BE2C (cell line): ENCODE measurements at regions not wholly inside any gene's neighbourhood (a gene's known extent, or its start where the extent isn't known, plus 50 kb on each side); places are given as distances from the start of the nearest gene placed in this dataset.
A peak's percentile ranks its signal among the peaks of the same experiment; 100 is the strongest.

ENCODE experiments used
- DNase-seq: peaks from one replicate; pipeline ENCODE4 v3.0.0-alpha.2; 2020
- H3K27me3 ChIP-seq: fragments of 250-450 bp; sonication (Bioruptor Pico); 2 replicates; pipeline ENCODE4 v1.5.1; 2020; ENCODE audit warnings: mild to moderate bottlenecking
- H3K36me3 ChIP-seq: fragments of 250-450 bp; sonication (Bioruptor Pico); 2 replicates; pipeline ENCODE4 v1.5.1; 2020; ENCODE audit warnings: mild to moderate bottlenecking
- H3K4me1 ChIP-seq: fragments of 250-450 bp; sonication (Bioruptor Pico); 2 replicates; pipeline ENCODE4 v1.5.1; 2020
- H3K4me3 ChIP-seq: 2 replicates; pipeline ENCODE4 v1.5.1; 2011; ENCODE audit warnings: low read depth, low read length
- H3K9me3 ChIP-seq: fragments of 250-450 bp; sonication (Bioruptor Pico); 2 replicates; pipeline ENCODE4 v1.5.1; 2020
- TF ChIP-seq, protein P1 (sequence below): IDR thresholded peaks from 2 replicates; pipeline ENCODE4 v1.5.1; 2012; ENCODE audit warnings: mild to moderate bottlenecking, low read depth, low read length

- no peak overlapping the region for H3K4me3 ChIP-seq
- H3K36me3 ChIP-seq, result no peaks in the 10 kb centered on the region
- TF ChIP-seq, protein P1, sequence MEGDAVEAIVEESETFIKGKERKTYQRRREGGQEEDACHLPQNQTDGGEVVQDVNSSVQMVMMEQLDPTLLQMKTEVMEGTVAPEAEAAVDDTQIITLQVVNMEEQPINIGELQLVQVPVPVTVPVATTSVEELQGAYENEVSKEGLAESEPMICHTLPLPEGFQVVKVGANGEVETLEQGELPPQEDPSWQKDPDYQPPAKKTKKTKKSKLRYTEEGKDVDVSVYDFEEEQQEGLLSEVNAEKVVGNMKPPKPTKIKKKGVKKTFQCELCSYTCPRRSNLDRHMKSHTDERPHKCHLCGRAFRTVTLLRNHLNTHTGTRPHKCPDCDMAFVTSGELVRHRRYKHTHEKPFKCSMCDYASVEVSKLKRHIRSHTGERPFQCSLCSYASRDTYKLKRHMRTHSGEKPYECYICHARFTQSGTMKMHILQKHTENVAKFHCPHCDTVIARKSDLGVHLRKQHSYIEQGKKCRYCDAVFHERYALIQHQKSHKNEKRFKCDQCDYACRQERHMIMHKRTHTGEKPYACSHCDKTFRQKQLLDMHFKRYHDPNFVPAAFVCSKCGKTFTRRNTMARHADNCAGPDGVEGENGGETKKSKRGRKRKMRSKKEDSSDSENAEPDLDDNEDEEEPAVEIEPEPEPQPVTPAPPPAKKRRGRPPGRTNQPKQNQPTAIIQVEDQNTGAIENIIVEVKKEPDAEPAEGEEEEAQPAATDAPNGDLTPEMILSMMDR, result no peak
- H3K9me3 ChIP-seq, result no peaks in the 10 kb centered on the region
- no peaks in the 10 kb centered on the region for H3K27me3 ChIP-seq
- peaks cover 3% of the 10 kb centered on the region; the same call in 1 of the 2 replicates for H3K4me1 ChIP-seq
- DNase-seq, result no peak
Measured at GRCh38 chr10:70939441-70940003, 51.2 kb upstream of the PCBD1 start.

DNA sequence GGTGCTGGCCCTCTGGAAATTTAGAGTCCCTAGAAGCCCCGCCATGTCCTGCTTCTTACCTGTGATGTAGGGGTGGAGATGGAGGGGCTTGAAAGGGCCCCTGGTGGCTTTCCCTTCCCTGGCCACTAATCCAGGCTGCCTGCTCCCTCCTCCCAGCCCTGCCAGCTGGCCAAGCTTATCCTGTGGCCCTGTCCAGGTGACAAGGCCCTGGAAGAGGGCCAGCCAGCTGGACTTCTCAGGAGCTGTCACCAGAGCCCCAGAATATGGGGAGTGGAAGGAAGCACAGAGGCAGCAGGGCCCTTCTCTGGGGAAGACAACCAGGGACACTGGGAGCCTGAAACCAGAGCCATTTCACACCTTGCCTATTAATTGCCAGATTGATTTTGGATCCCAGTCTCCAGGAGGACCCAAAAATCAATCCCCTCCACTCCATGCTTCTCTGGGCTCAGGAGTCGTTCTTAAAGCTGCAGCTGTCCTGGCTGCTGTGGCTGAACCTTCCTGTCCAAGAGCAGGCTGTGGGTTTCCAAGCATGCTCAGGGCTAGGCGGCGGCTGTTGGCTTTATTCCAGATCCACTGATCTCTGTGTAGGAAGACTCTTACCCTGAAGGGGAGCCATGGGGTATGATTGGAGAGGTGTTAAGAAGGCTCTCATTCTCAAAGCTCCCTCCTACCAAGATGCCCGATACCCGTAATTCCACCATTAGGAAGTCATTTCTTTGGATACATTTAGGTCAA, 52.6 kb upstream of the PCBD1 start:
- DNase-seq, result peak; percentile 72
- no peak overlapping the region for H3K4me3 ChIP-seq

DNA sequence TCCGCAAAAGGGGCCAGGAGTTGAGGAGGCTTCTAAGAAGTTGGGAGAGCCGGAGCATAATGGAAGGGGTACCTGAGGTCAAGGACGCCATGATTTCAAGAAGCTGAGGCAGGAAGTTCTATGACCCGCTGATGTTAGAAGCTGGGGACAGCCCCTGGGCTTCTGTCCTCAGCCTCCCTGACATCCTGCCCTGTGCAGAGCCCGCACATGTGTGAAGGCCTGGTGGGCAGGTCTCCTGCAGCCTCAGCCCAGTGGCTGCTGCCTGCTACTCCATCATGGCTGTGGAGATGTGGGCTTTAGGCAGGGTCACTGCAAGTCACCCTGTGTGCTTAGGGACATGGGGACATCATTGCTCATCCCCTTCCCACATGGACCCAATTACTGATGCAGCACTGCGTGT, 53.8 kb upstream of the PCBD1 start:
- Histone ChIP-seq H3K4me1 (peaks cover 3% of the 10 kb centered on the region; the same call in 1 of the 2 replicates), H3K9me3 (no peaks in the 10 kb centered on the region), H3K27me3 (no peaks in the 10 kb centered on the region), H3K36me3 (no peaks in the 10 kb centered on the region), H3K4me3 (no peak overlapping the region)
- TF ChIP-seq, protein P1, result no peak
- DNase-seq, result no peak

More for the DNA sequence above, 52.6 kb upstream of the PCBD1 start:
- Histone ChIP-seq H3K9me3 (no peaks in the 10 kb centered on the region), H3K4me1 (peaks cover 3% of the 10 kb centered on the region; the same call in 1 of the 2 replicates), H3K36me3 (no peaks in the 10 kb centered on the region), H3K27me3 (no peaks in the 10 kb centered on the region)
- TF ChIP-seq, protein P1, result no peak

GRCh38 chr10:70942725-70943124, 54.4 kb upstream of the PCBD1 start:
- no peak for DNase-seq
- TF ChIP-seq, protein P1, result no peak
- H3K27me3 ChIP-seq, result no peaks in the 10 kb centered on the region

GRCh38 chr10:70943249-70943648, 54.9 kb upstream of the PCBD1 start:
- Histone ChIP-seq H3K4me1 (peaks cover 3% of the 10 kb centered on the region; the same call in 1 of the 2 replicates), H3K36me3 (no peaks in the 10 kb centered on the region), H3K9me3 (no peaks in the 10 kb centered on the region), H3K27me3 (no peaks in the 10 kb centered on the region), H3K4me3 (no peak overlapping the region)
- TF ChIP-seq, protein P1, result no peak
- no peak for DNase-seq

More at GRCh38 chr10:70942725-70943124, 54.4 kb upstream of the PCBD1 start:
- Histone ChIP-seq H3K4me3 (no peak overlapping the region), H3K9me3 (no peaks in the 10 kb centered on the region), H3K36me3 (no peaks in the 10 kb centered on the region), H3K4me1 (peaks cover 3% of the 10 kb centered on the region; the same call in 1 of the 2 replicates)
